ENCODE measurements at regions not wholly inside any gene's neighbourhood (a gene's known extent, or its start where the extent isn't known, plus 50 kb on each side); places are given as distances from the start of the nearest gene placed in this dataset.
"Not testable (repeated sequence)": the region's sequence is repeated elsewhere in the genome, so short reads cannot be mapped to it uniquely, and the experiment has no call there.

- TF ChIP-seq CTCF (IDR thresholded peaks at IDR 0.05 in 4 of 5, conservative IDR thresholded peaks at IDR 0.05 in 1 of 5); POLR2A (IDR thresholded peaks at IDR 0.05): not testable (repeated sequence)
Measured at GRCh38 chr3:75430406-75430805, 233.7 kb upstream of the FRG2C start.
